Lower leg skin (tissue), 3 donors: ENCODE measurements at regions not wholly inside any gene's neighbourhood (a gene's known extent, or its start where the extent isn't known, plus 50 kb on each side); places are given as distances from the start of the nearest gene placed in this dataset.

Experiments
- POLR2A ChIP-seq, 2 donors: fragments of 450-650 bp; IDR thresholded peaks; one replicate each; pipeline ENCODE4 v1.6.1; 2016 to 2017; ENCODE audit warnings: antibody characterized with exemption in 2 of 2, mild to moderate bottlenecking in 1 of 2, moderate library complexity in 1 of 2
- TF ChIP-seq, protein P1 (sequence below), 3 donors: fragments of 450-650 bp; IDR thresholded peaks; one replicate each; pipeline ENCODE4 v1.5.1; 2016; ENCODE audit warnings: antibody characterized with exemption in 3 of 3, mild to moderate bottlenecking in 3 of 3, moderate library complexity in 2 of 3

DNA sequence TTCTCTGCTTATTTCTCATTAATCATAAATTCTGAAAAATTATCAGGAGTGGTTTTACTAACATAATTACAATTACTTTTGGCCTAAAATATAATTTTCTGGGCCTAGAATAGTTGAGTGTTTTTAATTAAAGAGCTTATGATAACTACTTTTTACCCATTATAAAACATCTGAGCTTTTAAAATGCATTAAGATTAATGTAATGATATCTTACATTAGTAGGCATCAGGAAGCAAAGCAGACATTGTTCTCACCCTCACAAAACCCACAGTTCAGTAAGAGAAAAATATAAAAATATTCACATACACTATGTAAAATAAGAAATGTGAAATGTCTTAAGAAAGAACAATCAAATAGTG, 443.7 kb upstream of the SEMA3A start:
- TF ChIP-seq, protein P1, sequence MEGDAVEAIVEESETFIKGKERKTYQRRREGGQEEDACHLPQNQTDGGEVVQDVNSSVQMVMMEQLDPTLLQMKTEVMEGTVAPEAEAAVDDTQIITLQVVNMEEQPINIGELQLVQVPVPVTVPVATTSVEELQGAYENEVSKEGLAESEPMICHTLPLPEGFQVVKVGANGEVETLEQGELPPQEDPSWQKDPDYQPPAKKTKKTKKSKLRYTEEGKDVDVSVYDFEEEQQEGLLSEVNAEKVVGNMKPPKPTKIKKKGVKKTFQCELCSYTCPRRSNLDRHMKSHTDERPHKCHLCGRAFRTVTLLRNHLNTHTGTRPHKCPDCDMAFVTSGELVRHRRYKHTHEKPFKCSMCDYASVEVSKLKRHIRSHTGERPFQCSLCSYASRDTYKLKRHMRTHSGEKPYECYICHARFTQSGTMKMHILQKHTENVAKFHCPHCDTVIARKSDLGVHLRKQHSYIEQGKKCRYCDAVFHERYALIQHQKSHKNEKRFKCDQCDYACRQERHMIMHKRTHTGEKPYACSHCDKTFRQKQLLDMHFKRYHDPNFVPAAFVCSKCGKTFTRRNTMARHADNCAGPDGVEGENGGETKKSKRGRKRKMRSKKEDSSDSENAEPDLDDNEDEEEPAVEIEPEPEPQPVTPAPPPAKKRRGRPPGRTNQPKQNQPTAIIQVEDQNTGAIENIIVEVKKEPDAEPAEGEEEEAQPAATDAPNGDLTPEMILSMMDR (IDR thresholded peaks at IDR 0.05), result no peak
- TF ChIP-seq POLR2A (IDR thresholded peaks at IDR 0.05), result no peak
